ENCODE measurements at regions not wholly inside any gene's neighbourhood (a gene's known extent, or its start where the extent isn't known, plus 50 kb on each side); places are given as distances from the start of the nearest gene placed in this dataset.

GRCh38 chr1:118821801-118822200, 166.3 kb downstream of the TBX15 start:
- in situ Hi-C loops (cut with MboI; ENCODE audit: low pct_ligation_motif_present in 1 of 4, low pct_unique_long_range_greater_than_20kb in 1 of 4, low sequenced_read_pairs in 3 of 4), result no loop called here
- 44 to 53% methylated on average over 2 of the region's 2 CpGs for WGBS, 2 donors (ENCODE audit: low coverage in 1 of 2)
- DNase-seq, result no peak
- H3K4me3 ChIP-seq, result no peak overlapping the region
- H3K27ac ChIP-seq, result no peak overlapping the region
- TF ChIP-seq POLR2AphosphoS5 (IDR thresholded peaks at IDR 0.05) (no peak), POLR2A (IDR thresholded peaks at IDR 0.05) (no peak), CTCF (IDR thresholded peaks at IDR 0.05) (no peak), EP300 (IDR thresholded peaks at IDR 0.05; ENCODE audit: low read depth) (no peak)
- no peaks in the 10 kb centered on the region for H3K36me3 ChIP-seq
- H3K9me3 ChIP-seq, result no peaks in the 10 kb centered on the region
- H3K4me1 ChIP-seq, result no peaks in the 10 kb centered on the region
- intact Hi-C loops (cut with DNase I; ENCODE audit: low total_unique reads), result no loop called here
- no peaks in the 10 kb centered on the region for H3K27me3 ChIP-seq

GRCh38 chr1:118820864-118821263, 167.3 kb downstream of the TBX15 start:
- no peak overlapping the region for H3K27ac ChIP-seq

GRCh38 chr1:118815909-118816308, 172.2 kb downstream of the TBX15 start:
- Histone ChIP-seq H3K36me3 (no peaks in the 10 kb centered on the region), H3K4me3 (no peak overlapping the region), H3K27me3 (no peaks in the 10 kb centered on the region), H3K4me1 (no peaks in the 10 kb centered on the region), H3K27ac (no peak overlapping the region), H3K9me3 (no peaks in the 10 kb centered on the region)
- WGBS, 2 donors (ENCODE audit: low coverage in 1 of 2), result 37 to 89% methylated on average over 1 to 2 of the region's 2 CpGs
- no peak for DNase-seq
- in situ Hi-C loops (cut with MboI; ENCODE audit: low pct_ligation_motif_present in 1 of 4, low pct_unique_long_range_greater_than_20kb in 1 of 4, low sequenced_read_pairs in 3 of 4), result no loop called here
- intact Hi-C loops (cut with DNase I; ENCODE audit: low total_unique reads), result no loop called here
- TF ChIP-seq POLR2AphosphoS5 (IDR thresholded peaks at IDR 0.05), result no peak
- TF ChIP-seq CTCF (IDR thresholded peaks at IDR 0.05), result no peak
- TF ChIP-seq EP300 (IDR thresholded peaks at IDR 0.05; ENCODE audit: low read depth), result no peak
- no peak for TF ChIP-seq POLR2A (IDR thresholded peaks at IDR 0.05)

More at GRCh38 chr1:118820864-118821263, 167.3 kb downstream of the TBX15 start:
- no peak for TF ChIP-seq EP300 (IDR thresholded peaks at IDR 0.05; ENCODE audit: low read depth)
- no peak for TF ChIP-seq CTCF (IDR thresholded peaks at IDR 0.05)
- no peak for TF ChIP-seq POLR2A (IDR thresholded peaks at IDR 0.05)
- TF ChIP-seq POLR2AphosphoS5 (IDR thresholded peaks at IDR 0.05), result no peak
- intact Hi-C loops (cut with DNase I; ENCODE audit: low total_unique reads), result no loop called here
- no peak overlapping the region for H3K4me3 ChIP-seq
- in situ Hi-C loops (cut with MboI; ENCODE audit: low pct_ligation_motif_present in 1 of 4, low pct_unique_long_range_greater_than_20kb in 1 of 4, low sequenced_read_pairs in 3 of 4), result no loop called here
- no peaks in the 10 kb centered on the region for H3K27me3 ChIP-seq
- WGBS, 2 donors (ENCODE audit: low coverage in 1 of 2), result 90 to 100% methylated on average over 1 of the region's 1 CpG
- no peaks in the 10 kb centered on the region for H3K9me3 ChIP-seq
- DNase-seq, result no peak
- no peaks in the 10 kb centered on the region for H3K4me1 ChIP-seq
- no peaks in the 10 kb centered on the region for H3K36me3 ChIP-seq

GRCh38 chr1:118812555-118812954, 175.6 kb downstream of the TBX15 start:
- Histone ChIP-seq H3K36me3 (no peaks in the 10 kb centered on the region), H3K27ac (no peak overlapping the region), H3K4me3 (no peak overlapping the region), H3K4me1 (no peaks in the 10 kb centered on the region), H3K9me3 (no peaks in the 10 kb centered on the region), H3K27me3 (no peaks in the 10 kb centered on the region)
- intact Hi-C loops (cut with DNase I; ENCODE audit: low total_unique reads) (no loop called here), in situ Hi-C loops (cut with MboI; ENCODE audit: low pct_ligation_motif_present in 1 of 4, low pct_unique_long_range_greater_than_20kb in 1 of 4, low sequenced_read_pairs in 3 of 4) (no loop called here)
- WGBS, 2 donors (ENCODE audit: low coverage in 1 of 2), result 61 to 77% methylated on average over 4 of the region's 4 CpGs
- DNase-seq, result no peak
- TF ChIP-seq POLR2A (IDR thresholded peaks at IDR 0.05), result no peak
- no peak for TF ChIP-seq CTCF (IDR thresholded peaks at IDR 0.05)
- TF ChIP-seq EP300 (IDR thresholded peaks at IDR 0.05; ENCODE audit: low read depth), result no peak
- TF ChIP-seq POLR2AphosphoS5 (IDR thresholded peaks at IDR 0.05), result no peak

Data from transverse colon (tissue), 4 donors.